ENCODE measurements at regions not wholly inside any gene's neighbourhood (a gene's known extent, or its start where the extent isn't known, plus 50 kb on each side); places are given as distances from the start of the nearest gene placed in this dataset.
"Not testable (repeated sequence)": the region's sequence is repeated elsewhere in the genome, so short reads cannot be mapped to it uniquely, and the experiment has no call there.

DNA sequence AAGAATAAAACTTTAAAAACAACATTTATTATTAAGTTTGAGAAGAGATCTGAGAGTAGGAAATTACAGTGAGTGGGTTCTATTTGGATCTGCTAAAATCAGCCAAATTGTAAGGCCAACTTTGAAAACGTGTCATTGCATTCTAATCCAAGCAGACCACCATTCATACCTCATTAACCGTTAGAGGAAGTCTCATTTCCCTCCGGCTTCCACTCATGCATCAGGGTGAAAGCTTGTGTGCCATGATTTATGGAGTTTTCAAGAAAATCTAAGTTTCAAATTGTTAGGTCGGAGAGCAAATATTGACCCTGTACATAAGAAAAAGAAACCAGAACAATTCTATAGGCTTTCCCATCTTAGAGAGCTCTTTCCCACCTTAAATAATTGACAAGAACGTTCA lies 166.6 kb upstream of the NRG3 start:
- no peak for TF ChIP-seq POLR2AphosphoS5 (IDR thresholded peaks at IDR 0.05; ENCODE audit: borderline replicate concordance, low read depth, low read length)
- H3K9me3 ChIP-seq (ENCODE audit: low read depth, low read length): no peaks in the 10 kb centered on the region
- no peak overlapping the region for H3K27ac ChIP-seq
- H3K4me3 ChIP-seq: no peak overlapping the region
- no peak overlapping the region for H3K9ac ChIP-seq (ENCODE audit: insufficient read length)
- no peak for DNase-seq (ENCODE audit: low read depth, low spot score)
- H3K36me3 ChIP-seq (ENCODE audit: insufficient read depth, low read length): no peaks in the 10 kb centered on the region

DNA sequence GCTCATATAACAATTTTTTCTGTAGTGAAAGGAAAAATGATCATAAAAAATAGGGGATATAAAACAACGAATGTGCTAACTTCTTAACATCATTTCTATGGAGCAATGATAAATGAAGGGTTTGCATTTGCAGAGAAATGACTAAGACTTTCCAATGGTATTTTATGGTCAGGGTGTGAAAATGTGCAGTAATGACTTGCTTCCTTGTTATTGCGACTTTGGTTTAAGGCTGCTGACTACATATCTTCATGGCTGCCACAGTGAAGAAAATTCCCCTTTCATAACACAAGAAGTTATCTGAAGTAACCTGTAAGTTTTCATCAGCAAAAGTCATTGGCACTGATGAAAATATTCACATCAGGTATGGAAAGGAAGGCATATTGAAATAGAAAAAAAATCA lies 166.1 kb upstream of the NRG3 start:
- DNase-seq (ENCODE audit: low read depth, low spot score): no peak
- H3K36me3 ChIP-seq (ENCODE audit: insufficient read depth, low read length): no peaks in the 10 kb centered on the region
- H3K27ac ChIP-seq: no peak overlapping the region
- TF ChIP-seq FOXP2 (optimal IDR thresholded peaks at IDR 0.05; ENCODE audit: control extremely low read depth, extremely low read length, insufficient read depth): no peak
- TF ChIP-seq POLR2AphosphoS5 (IDR thresholded peaks at IDR 0.05; ENCODE audit: borderline replicate concordance, low read depth, low read length): no peak
- no peak for TF ChIP-seq EZH2 (IDR thresholded peaks at IDR 0.05)
- H3K4me3 ChIP-seq: no peak overlapping the region
- H3K9ac ChIP-seq (ENCODE audit: insufficient read length): no peak overlapping the region
- no peaks in the 10 kb centered on the region for H3K9me3 ChIP-seq (ENCODE audit: low read depth, low read length)

DNA sequence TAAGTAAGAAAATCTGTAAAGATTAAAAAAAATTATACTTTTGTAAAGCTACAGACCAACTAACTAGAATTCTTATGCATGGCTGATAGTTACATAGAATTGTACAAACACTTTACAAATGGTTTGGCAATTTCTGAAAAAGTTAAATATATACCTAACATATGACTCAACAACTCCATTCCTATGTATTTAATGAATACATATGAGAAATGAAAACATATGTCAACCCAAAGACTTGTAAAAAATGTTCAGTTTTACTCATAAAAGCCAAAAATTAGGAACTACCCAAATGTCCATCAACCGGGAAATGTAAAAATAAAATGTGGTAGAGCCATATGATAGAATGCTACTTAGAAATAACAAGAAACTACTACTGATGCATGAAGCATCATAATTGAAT lies 152.6 kb upstream of the NRG3 start:
- Histone ChIP-seq H3K4me3 (no peak overlapping the region), H3K36me3 (ENCODE audit: insufficient read depth, low read length) (no peaks in the 10 kb centered on the region), H3K9ac (ENCODE audit: insufficient read length) (no peak overlapping the region), H3K27ac (no peak overlapping the region), H3K9me3 (ENCODE audit: low read depth, low read length) (no peaks in the 10 kb centered on the region)
- DNase-seq (ENCODE audit: low read depth, low spot score): no peak
- TF ChIP-seq POLR2AphosphoS5 (IDR thresholded peaks at IDR 0.05; ENCODE audit: borderline replicate concordance, low read depth, low read length) (no peak), FOXP2 (optimal IDR thresholded peaks at IDR 0.05; ENCODE audit: control extremely low read depth, extremely low read length, insufficient read depth) (no peak), EZH2 (IDR thresholded peaks at IDR 0.05) (no peak)

DNA sequence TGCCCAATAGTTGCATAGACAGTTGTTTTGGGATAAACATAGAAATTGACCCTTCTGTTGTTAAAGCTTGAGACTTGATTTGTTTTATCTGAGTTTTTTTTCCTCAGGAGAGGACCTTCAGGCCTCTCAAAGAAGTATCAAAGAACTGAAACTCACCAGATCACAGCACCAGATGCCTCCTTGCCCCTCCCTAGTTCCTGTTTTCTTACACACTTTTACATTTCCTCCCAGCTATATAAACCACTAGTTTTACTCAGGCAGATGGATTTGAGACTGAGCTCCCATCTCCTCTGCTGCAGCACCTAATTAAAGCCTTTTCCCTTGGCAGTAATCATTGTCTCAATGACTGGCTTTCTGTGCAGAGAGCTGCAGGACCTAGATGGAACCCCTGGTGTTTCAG lies 150.6 kb upstream of the NRG3 start:
- H3K9me3 ChIP-seq (ENCODE audit: low read depth, low read length): no peaks in the 10 kb centered on the region
- H3K27ac ChIP-seq: no peak overlapping the region
- TF ChIP-seq POLR2AphosphoS5 (IDR thresholded peaks at IDR 0.05; ENCODE audit: borderline replicate concordance, low read depth, low read length) (no peak), FOXP2 (optimal IDR thresholded peaks at IDR 0.05; ENCODE audit: control extremely low read depth, extremely low read length, insufficient read depth) (no peak), EZH2 (IDR thresholded peaks at IDR 0.05) (no peak)
- no peak overlapping the region for H3K4me3 ChIP-seq
- H3K36me3 ChIP-seq (ENCODE audit: insufficient read depth, low read length): no peaks in the 10 kb centered on the region
- no peak overlapping the region for H3K9ac ChIP-seq (ENCODE audit: insufficient read length)
- DNase-seq (ENCODE audit: low read depth, low spot score): no peak

DNA sequence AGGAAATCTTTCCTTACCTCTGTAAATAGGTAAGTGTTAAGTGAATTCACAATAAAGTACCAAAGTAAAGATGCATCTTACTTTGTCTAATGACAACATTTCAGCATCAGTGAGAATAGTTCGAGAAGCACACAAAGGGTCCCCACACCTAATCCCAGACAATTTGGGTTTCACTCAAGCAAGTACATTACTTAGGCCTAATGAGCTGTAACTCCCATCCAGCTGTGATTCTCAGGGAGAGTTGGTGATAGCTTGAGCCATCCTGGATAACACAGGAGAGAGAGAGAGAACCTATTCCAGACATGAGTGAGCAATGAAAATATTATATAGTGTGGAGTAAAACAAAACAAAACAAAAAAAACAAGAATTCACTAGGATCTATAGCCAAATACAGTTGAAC lies 149.1 kb upstream of the NRG3 start:
- H3K4me3 ChIP-seq: no peak overlapping the region
- H3K36me3 ChIP-seq (ENCODE audit: insufficient read depth, low read length): no peaks in the 10 kb centered on the region
- H3K27ac ChIP-seq: no peak overlapping the region
- H3K9me3 ChIP-seq (ENCODE audit: low read depth, low read length): no peaks in the 10 kb centered on the region
- no peak overlapping the region for H3K9ac ChIP-seq (ENCODE audit: insufficient read length)
- TF ChIP-seq EZH2 (IDR thresholded peaks at IDR 0.05) (no peak), POLR2AphosphoS5 (IDR thresholded peaks at IDR 0.05; ENCODE audit: borderline replicate concordance, low read depth, low read length) (no peak), FOXP2 (optimal IDR thresholded peaks at IDR 0.05; ENCODE audit: control extremely low read depth, extremely low read length, insufficient read depth) (no peak)
- no peak for DNase-seq (ENCODE audit: low read depth, low spot score)

DNA sequence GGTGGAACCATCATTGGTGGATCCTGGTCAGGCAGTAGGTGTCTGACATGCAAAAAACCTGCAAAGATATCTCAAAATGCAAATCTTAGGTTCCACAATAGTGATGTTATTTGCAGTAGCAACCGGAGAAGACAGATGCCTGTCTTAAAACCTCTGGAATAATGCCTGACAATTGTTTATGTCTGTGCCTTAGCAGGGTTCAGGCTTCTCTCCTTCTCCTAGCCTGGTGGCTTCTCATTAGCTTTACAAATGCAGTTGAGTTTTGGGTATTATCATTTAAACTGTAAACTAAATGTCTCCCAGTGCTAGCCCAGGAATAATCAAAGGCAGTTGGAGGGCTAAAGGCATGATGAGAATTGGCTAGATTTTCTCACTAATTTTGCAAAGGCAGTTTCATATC lies 146.3 kb upstream of the NRG3 start:
- Histone ChIP-seq H3K9ac (ENCODE audit: insufficient read length) (no peak overlapping the region), H3K9me3 (ENCODE audit: low read depth, low read length) (no peaks in the 10 kb centered on the region), H3K27ac (no peak overlapping the region), H3K36me3 (ENCODE audit: insufficient read depth, low read length) (no peaks in the 10 kb centered on the region), H3K4me3 (no peak overlapping the region)
- no peak for TF ChIP-seq POLR2AphosphoS5 (IDR thresholded peaks at IDR 0.05; ENCODE audit: borderline replicate concordance, low read depth, low read length)
- no peak for TF ChIP-seq EZH2 (IDR thresholded peaks at IDR 0.05)
- no peak for TF ChIP-seq FOXP2 (optimal IDR thresholded peaks at IDR 0.05; ENCODE audit: control extremely low read depth, extremely low read length, insufficient read depth)
- no peak for DNase-seq (ENCODE audit: low read depth, low spot score)

DNA sequence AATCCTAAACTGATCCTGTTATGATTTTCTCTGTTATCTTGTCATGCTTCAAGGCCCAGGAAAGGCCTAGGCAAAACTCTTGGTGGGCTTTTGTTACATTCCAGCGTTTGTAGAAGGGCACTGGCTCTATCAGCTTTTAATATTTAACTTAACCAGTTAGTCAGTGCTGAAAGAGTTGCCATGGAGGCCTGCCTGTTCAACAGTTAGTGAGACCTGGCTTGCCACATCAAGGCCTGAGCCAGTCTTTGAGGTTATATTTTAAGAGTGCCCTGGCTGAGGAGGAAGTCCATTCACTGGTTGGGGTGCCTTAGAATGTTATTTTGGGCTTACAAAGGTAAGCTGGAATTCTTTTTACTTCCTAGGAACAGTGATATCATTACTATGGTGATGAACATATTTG lies 144.1 kb upstream of the NRG3 start:
- H3K4me3 ChIP-seq: no peak overlapping the region
- H3K9me3 ChIP-seq (ENCODE audit: low read depth, low read length): no peaks in the 10 kb centered on the region
- no peak overlapping the region for H3K27ac ChIP-seq
- no peak for TF ChIP-seq POLR2AphosphoS5 (IDR thresholded peaks at IDR 0.05; ENCODE audit: borderline replicate concordance, low read depth, low read length)
- TF ChIP-seq FOXP2 (optimal IDR thresholded peaks at IDR 0.05; ENCODE audit: control extremely low read depth, extremely low read length, insufficient read depth): no peak
- TF ChIP-seq EZH2 (IDR thresholded peaks at IDR 0.05): no peak
- DNase-seq (ENCODE audit: low read depth, low spot score): no peak
- no peak overlapping the region for H3K9ac ChIP-seq (ENCODE audit: insufficient read length)
- H3K36me3 ChIP-seq (ENCODE audit: insufficient read depth, low read length): no peaks in the 10 kb centered on the region

DNA sequence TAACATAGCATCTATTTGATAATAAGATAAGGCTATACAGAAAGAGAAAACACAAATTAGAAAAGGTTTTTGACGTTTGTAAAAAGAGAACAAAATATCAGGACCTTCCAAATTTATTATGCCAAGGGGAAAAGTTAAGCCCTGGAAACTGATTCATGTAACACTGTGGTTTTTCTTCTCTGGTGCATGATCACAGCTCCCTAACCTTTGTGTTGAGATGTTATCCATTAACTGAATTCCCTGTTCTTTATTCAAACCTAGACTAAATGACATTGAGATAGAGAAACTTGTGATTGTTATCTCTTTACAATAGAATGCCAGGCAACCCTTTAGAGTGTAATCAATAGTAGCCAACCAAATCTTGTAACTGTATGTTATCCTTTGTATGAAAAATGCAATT lies 141.5 kb upstream of the NRG3 start:
- H3K4me3 ChIP-seq: no peak overlapping the region
- H3K9ac ChIP-seq (ENCODE audit: insufficient read length): no peak overlapping the region
- no peak for DNase-seq (ENCODE audit: low read depth, low spot score)
- no peak overlapping the region for H3K27ac ChIP-seq
- H3K9me3 ChIP-seq (ENCODE audit: low read depth, low read length): no peaks in the 10 kb centered on the region
- TF ChIP-seq POLR2AphosphoS5 (IDR thresholded peaks at IDR 0.05; ENCODE audit: borderline replicate concordance, low read depth, low read length): no peak
- no peak for TF ChIP-seq FOXP2 (optimal IDR thresholded peaks at IDR 0.05; ENCODE audit: control extremely low read depth, extremely low read length, insufficient read depth)
- no peak for TF ChIP-seq EZH2 (IDR thresholded peaks at IDR 0.05)
- no peaks in the 10 kb centered on the region for H3K36me3 ChIP-seq (ENCODE audit: insufficient read depth, low read length)

DNA sequence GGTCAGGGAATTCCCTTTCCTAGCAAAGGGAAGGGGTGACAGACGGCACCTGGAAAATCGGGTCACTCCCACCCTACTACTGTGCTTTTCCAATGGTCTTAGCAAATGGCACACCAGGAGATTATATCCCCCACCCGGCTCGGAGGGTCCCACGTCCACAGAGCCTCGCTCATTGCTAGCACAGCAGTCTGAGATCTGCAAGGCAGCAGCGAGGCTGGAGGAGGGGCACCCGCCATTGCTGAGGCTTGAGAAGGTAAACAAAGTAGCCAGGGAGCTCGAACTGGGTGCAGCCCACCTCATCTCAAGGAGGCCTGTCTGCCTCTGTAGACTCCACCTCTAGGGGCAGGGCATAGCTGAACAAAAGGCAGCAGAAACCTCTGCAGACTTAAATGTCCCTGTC lies 139.8 kb upstream of the NRG3 start:
- not testable (repeated sequence) for H3K36me3 ChIP-seq (ENCODE audit: insufficient read depth, low read length); DNase-seq (ENCODE audit: low read depth, low spot score); H3K9me3 ChIP-seq (ENCODE audit: low read depth, low read length); H3K4me3 ChIP-seq; H3K9ac ChIP-seq (ENCODE audit: insufficient read length); H3K27ac ChIP-seq
